Neural crest cell (in vitro differentiated cells): ENCODE measurements at regions not wholly inside any gene's neighbourhood (a gene's known extent, or its start where the extent isn't known, plus 50 kb on each side); places are given as distances from the start of the nearest gene placed in this dataset.

Experiments
- DNase-seq: peaks from one replicate; pipeline ENCODE4 v3.0.0; 2021; ENCODE audit warnings: low read depth, mixed read lengths, low spot score
- H3K27ac Mint-ChIP-seq: one replicate; pipeline ENCODE4 v1.8.0; 2021; ENCODE audit warnings: mild to moderate bottlenecking, mixed read lengths; ENCODE audit not compliant: unreplicated experiment
- H3K27me3 Mint-ChIP-seq: 2 replicates; pipeline ENCODE4 v1.8.0; 2021; ENCODE audit warnings: low read depth, mild to moderate bottlenecking, mixed read lengths
- H3K36me3 Mint-ChIP-seq: 2 replicates; pipeline ENCODE4 v1.8.0; 2021; ENCODE audit warnings: low read depth, mild to moderate bottlenecking, mixed read lengths
- H3K4me1 Mint-ChIP-seq: 2 replicates; pipeline ENCODE4 v1.8.0; 2021; ENCODE audit warnings: mixed read lengths
- H3K4me3 Mint-ChIP-seq: one replicate; pipeline ENCODE4 v1.8.0; 2021; ENCODE audit warnings: mild to moderate bottlenecking, mixed read lengths
- H3K9me3 Mint-ChIP-seq: 2 replicates; pipeline ENCODE4 v1.8.0; 2021; ENCODE audit warnings: mixed read lengths
- CTCF ChIP-seq: fragments of 200-600 bp; sonication (generic); conservative IDR thresholded peaks from 2 replicates; pipeline ENCODE4 v1.5.0; 2021; ENCODE audit warnings: antibody characterized with exemption, mild to moderate bottlenecking

- no peaks in the 10 kb centered on the region for H3K27me3 Mint-ChIP-seq
- DNase-seq: no peak
- peaks cover 6% of the 10 kb centered on the region for H3K4me1 Mint-ChIP-seq
- H3K27ac Mint-ChIP-seq: no peak overlapping the region
- no peaks in the 10 kb centered on the region for H3K36me3 Mint-ChIP-seq
- no peak overlapping the region for H3K4me3 Mint-ChIP-seq
- TF ChIP-seq CTCF: no peak
- H3K9me3 Mint-ChIP-seq: peaks cover 15% of the 10 kb centered on the region
These were observed 102.4 kb downstream of the EFNB2 start for GRCh38 chr13:106433066-106433465.

GRCh38 chr13:106432636-106433035, 102.8 kb downstream of the EFNB2 start:
- H3K27ac Mint-ChIP-seq: no peak overlapping the region

GRCh38 chr13:106426909-106427308, 108.6 kb downstream of the EFNB2 start:
- no peak overlapping the region for H3K4me3 Mint-ChIP-seq
- H3K36me3 Mint-ChIP-seq: no peaks in the 10 kb centered on the region
- TF ChIP-seq CTCF: no peak
- peaks cover 35% of the 10 kb centered on the region for H3K4me1 Mint-ChIP-seq
- peaks cover 6% of the 10 kb centered on the region for H3K9me3 Mint-ChIP-seq
- no peaks in the 10 kb centered on the region for H3K27me3 Mint-ChIP-seq
- DNase-seq: no peak
- H3K27ac Mint-ChIP-seq: no peak overlapping the region

More at GRCh38 chr13:106432636-106433035, 102.8 kb downstream of the EFNB2 start:
- Mint-ChIP-seq H3K4me1 (peaks cover 6% of the 10 kb centered on the region), H3K9me3 (peaks cover 15% of the 10 kb centered on the region), H3K4me3 (no peak overlapping the region), H3K27me3 (no peaks in the 10 kb centered on the region), H3K36me3 (no peaks in the 10 kb centered on the region)
- DNase-seq: no peak
- TF ChIP-seq CTCF: no peak

- H3K9me3 Mint-ChIP-seq: no peaks in the 10 kb centered on the region
- H3K36me3 Mint-ChIP-seq: no peaks in the 10 kb centered on the region
- peak overlapping the region; percentile 21 for H3K27ac Mint-ChIP-seq
These were observed 109.8 kb downstream of the EFNB2 start for GRCh38 chr13:106425661-106426060.

GRCh38 chr13:106424805-106425204, 110.7 kb downstream of the EFNB2 start:
- Mint-ChIP-seq H3K4me3 (no peak overlapping the region), H3K36me3 (no peaks in the 10 kb centered on the region), H3K27ac (no peak overlapping the region), H3K4me1 (peaks cover 35% of the 10 kb centered on the region), H3K9me3 (no peaks in the 10 kb centered on the region), H3K27me3 (no peaks in the 10 kb centered on the region)
- no peak for DNase-seq
- no peak for TF ChIP-seq CTCF

More at GRCh38 chr13:106425661-106426060, 109.8 kb downstream of the EFNB2 start:
- H3K27me3 Mint-ChIP-seq: no peaks in the 10 kb centered on the region
- no peak overlapping the region for H3K4me3 Mint-ChIP-seq
- H3K4me1 Mint-ChIP-seq: peaks cover 35% of the 10 kb centered on the region
- no peak for DNase-seq
- TF ChIP-seq CTCF: no peak

GRCh38 chr13:106423530-106423929, 111.9 kb downstream of the EFNB2 start:
- Mint-ChIP-seq H3K4me1 (peaks cover 35% of the 10 kb centered on the region), H3K9me3 (no peaks in the 10 kb centered on the region), H3K27ac (no peak overlapping the region), H3K4me3 (no peak overlapping the region), H3K27me3 (no peaks in the 10 kb centered on the region), H3K36me3 (no peaks in the 10 kb centered on the region)
- TF ChIP-seq CTCF: no peak
- no peak for DNase-seq
